HG02610 (cell line): ENCODE measurements at regions not wholly inside any gene's neighbourhood (a gene's known extent, or its start where the extent isn't known, plus 50 kb on each side); places are given as distances from the start of the nearest gene placed in this dataset.

Source experiments
- ATAC-seq: cut with Tn5 transposase; IDR thresholded peaks from one replicate; pipeline ENCODE4 v1.9.1; 2021; ENCODE audit warnings: mild to moderate bottlenecking, moderate library complexity; ENCODE audit not compliant: unreplicated experiment

GRCh38 chr3:22453906-22454535 lies 703.0 kb upstream of the ZNF385D start:
- no peak for ATAC-seq

GRCh38 chr3:22469995-22470394 lies 719.0 kb upstream of the ZNF385D start:
- no peak for ATAC-seq

- ATAC-seq = no peak
Observed at GRCh38 chr3:22471557-22471956, 720.5 kb upstream of the ZNF385D start.

- no peak for ATAC-seq
Observed at GRCh38 chr3:22474706-22475445, 723.9 kb upstream of the ZNF385D start.

GRCh38 chr3:22475665-22476240 lies 724.7 kb upstream of the ZNF385D start:
- no peak for ATAC-seq

- ATAC-seq = no peak
Observed at GRCh38 chr3:22476976-22477375, 726.0 kb upstream of the ZNF385D start.

- ATAC-seq = no peak
Observed at GRCh38 chr3:22485954-22486353, 717.2 kb upstream of the UBE2E2 start.

GRCh38 chr3:22490747-22491146 lies 712.4 kb upstream of the UBE2E2 start:
- ATAC-seq = no peak

- ATAC-seq = no peak
Observed at GRCh38 chr3:22491344-22491743, 711.8 kb upstream of the UBE2E2 start.

- ATAC-seq = no peak
Observed at GRCh38 chr3:22492342-22492741, 710.8 kb upstream of the UBE2E2 start.

GRCh38 chr3:22495241-22495640 lies 707.9 kb upstream of the UBE2E2 start:
- ATAC-seq = no peak

GRCh38 chr3:22495791-22496190 lies 707.3 kb upstream of the UBE2E2 start:
- ATAC-seq = no peak

- no peak for ATAC-seq
Observed at GRCh38 chr3:22496641-22497040, 706.5 kb upstream of the UBE2E2 start.

GRCh38 chr3:22506871-22507270 lies 696.3 kb upstream of the UBE2E2 start:
- ATAC-seq = no peak

- ATAC-seq = no peak
Observed at GRCh38 chr3:22507709-22508108, 695.4 kb upstream of the UBE2E2 start.

- no peak for ATAC-seq
Observed at GRCh38 chr3:22523925-22524324, 679.2 kb upstream of the UBE2E2 start.

- ATAC-seq = no peak
Observed at GRCh38 chr3:22526266-22526837, 676.8 kb upstream of the UBE2E2 start.

- no peak for ATAC-seq
Observed at GRCh38 chr3:22536541-22536940, 666.6 kb upstream of the UBE2E2 start.

GRCh38 chr3:22537560-22537959 lies 665.6 kb upstream of the UBE2E2 start:
- ATAC-seq = no peak

GRCh38 chr3:22542311-22542710 lies 660.8 kb upstream of the UBE2E2 start:
- no peak for ATAC-seq

GRCh38 chr3:22555753-22556435 lies 647.2 kb upstream of the UBE2E2 start:
- no peak for ATAC-seq
